Stomach (tissue), 4 donors: ENCODE measurements at regions not wholly inside any gene's neighbourhood (a gene's known extent, or its start where the extent isn't known, plus 50 kb on each side); places are given as distances from the start of the nearest gene placed in this dataset.
A peak's percentile ranks its signal among the peaks of the same experiment; 100 is the strongest.

Experiments
- CTCF ChIP-seq, 7 experiments: fragments of 450-650 bp in 4 of 7; fragments of 200-600 bp in 3 of 7; sonication (generic) in 3 of 7; IDR thresholded peaks; one replicate each; pipeline ENCODE4 v1.5.1; 2016 to 2019; ENCODE audit warnings: antibody characterized with exemption in 7 of 7, control low read depth in 2 of 7, mild to moderate bottlenecking in 1 of 7
- EP300 ChIP-seq: sonication (generic); formaldehyde crosslinking; IDR thresholded peaks from one replicate; pipeline ENCODE4 v1.6.1; 2017; ENCODE audit warnings: antibody characterized with exemption
- POLR2A ChIP-seq, 4 donors: fragments of 450-650 bp; IDR thresholded peaks; one replicate each; pipeline ENCODE4 v1.6.1; 2016; ENCODE audit warnings: antibody characterized with exemption in 4 of 4, control low read depth in 2 of 4, mild to moderate bottlenecking in 1 of 4, moderate library complexity in 1 of 4
- POLR2AphosphoS5 ChIP-seq, 3 donors: sonication (generic); formaldehyde crosslinking; IDR thresholded peaks; one replicate each; pipeline ENCODE4 v1.6.1; 2016; ENCODE audit warnings: antibody characterized with exemption in 3 of 3

DNA sequence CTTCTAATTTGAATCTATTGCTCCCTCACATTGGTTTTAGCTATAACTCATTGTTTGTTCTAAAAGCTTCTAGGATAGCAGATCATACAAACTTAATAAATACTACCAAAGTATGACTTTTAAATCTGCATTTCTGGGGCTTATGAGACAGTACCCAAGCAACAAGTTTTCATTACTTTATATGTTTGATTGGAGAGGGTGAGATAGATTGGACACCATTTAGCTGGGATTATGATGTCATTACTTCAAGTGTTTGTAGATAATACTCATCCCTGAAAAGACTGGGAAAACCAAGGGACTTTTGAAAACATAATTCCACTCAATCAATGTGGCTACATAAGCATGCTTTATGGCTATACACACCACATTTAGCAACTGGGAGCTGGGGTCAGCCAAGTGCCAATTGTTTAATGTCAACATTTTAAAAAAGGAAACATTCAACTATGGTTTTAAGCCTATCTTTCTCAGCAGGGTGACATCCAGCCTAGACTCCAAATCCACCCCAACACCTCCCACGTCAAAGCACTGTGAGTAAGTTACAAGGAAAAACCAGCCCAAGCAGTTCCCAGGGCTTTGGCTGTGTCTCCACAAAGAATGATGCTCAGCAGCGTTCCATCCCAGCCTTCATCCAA is 119.9 kb downstream of the ETAA1 start:
- TF ChIP-seq CTCF (IDR thresholded peaks at IDR 0.05) (no peak), POLR2A (IDR thresholded peaks at IDR 0.05) (no peak), POLR2AphosphoS5 (IDR thresholded peaks at IDR 0.05) (peak in 2 of 3 donors; percentile 49 to 52), EP300 (no peak)
